Caco-2 (cell line): ENCODE measurements at regions not wholly inside any gene's neighbourhood (a gene's known extent, or its start where the extent isn't known, plus 50 kb on each side); places are given as distances from the start of the nearest gene placed in this dataset.
"Not testable (repeated sequence)": the region's sequence is repeated elsewhere in the genome, so short reads cannot be mapped to it uniquely, and the experiment has no call there.

Experiments used
- BruUV-seq: library from RNA; stranded (reverse); fragments of 400-500 nt; replicated peaks from 2 replicates; lab custom pipeline; 2021; lab: Mats Ljungman, UMichigan
- CTCF ChIA-PET: fragments of 300-600 bp; sonication (Branson Sonifier 250); formaldehyde crosslinking; loops from one replicate; lab custom pipeline; 2022; ENCODE audit warnings: antibody characterized with exemption; lab: Charles Lee
- POLR2A ChIA-PET: fragments of 300-600 bp; sonication (Branson Sonifier 250); formaldehyde crosslinking; loops from one replicate; lab custom pipeline; 2022; ENCODE audit warnings: antibody characterized with exemption; lab: Charles Lee
- DNase-seq, 2 experiments: peaks; one replicate each; pipeline versions ENCODE4 v3.0.0 to v3.0.0-alpha.2; 2020 to 2022
- H3K27me3 ChIP-seq: replicated peaks from 2 replicates; pipeline ENCODE4 v1.6.0; 2011; ENCODE audit warnings: low read length; ENCODE audit not compliant: control insufficient read depth, insufficient read depth
- H3K36me3 ChIP-seq: 2 replicates; pipeline ENCODE4 v1.5.1; 2011; ENCODE audit warnings: low read length; ENCODE audit not compliant: control insufficient read depth, insufficient read depth
- H3K4me1 ChIP-seq: fragments of 250-450 bp; sonication (Bioruptor Pico); 2 replicates; pipeline ENCODE4 v1.5.1; 2020; ENCODE audit warnings: mild to moderate bottlenecking
- H3K4me3 ChIP-seq: 2 replicates; pipeline ENCODE4 v1.5.1; 2011; ENCODE audit warnings: low read depth, mild to moderate bottlenecking, control low read depth, low read length
- H3K9me3 ChIP-seq: fragments of 250-450 bp; sonication (Bioruptor Pico); 2 replicates; pipeline ENCODE4 v1.5.1; 2020; ENCODE audit warnings: mild to moderate bottlenecking, moderate library complexity
- H3K27ac Mint-ChIP-seq: one replicate; pipeline ENCODE4 v1.8.0; 2022; ENCODE audit warnings: mixed read lengths; ENCODE audit not compliant: unreplicated experiment
- H3K27me3 Mint-ChIP-seq: one replicate; pipeline ENCODE4 v1.8.0; 2022; ENCODE audit warnings: mixed read lengths; ENCODE audit not compliant: insufficient read depth, unreplicated experiment
- H3K36me3 Mint-ChIP-seq: one replicate; pipeline ENCODE4 v1.8.0; 2022; ENCODE audit warnings: mild to moderate bottlenecking, mixed read lengths; ENCODE audit not compliant: insufficient read depth, unreplicated experiment
- H3K4me1 Mint-ChIP-seq: one replicate; pipeline ENCODE4 v1.8.0; 2022; ENCODE audit warnings: low read depth, mixed read lengths; ENCODE audit not compliant: unreplicated experiment
- H3K4me3 Mint-ChIP-seq: one replicate; pipeline ENCODE4 v1.8.0; 2022; ENCODE audit warnings: mild to moderate bottlenecking, moderate library complexity, mixed read lengths; ENCODE audit not compliant: unreplicated experiment
- H3K9me3 Mint-ChIP-seq: one replicate; pipeline ENCODE4 v1.8.0; 2022; ENCODE audit warnings: mixed read lengths; ENCODE audit not compliant: unreplicated experiment
- intact Hi-C: fragments of 100-400 bp; cut with micrococcal nuclease; formaldehyde crosslinking; loops from one replicate; pipeline ENCODE4 v1.10.0; 2022; ENCODE audit not compliant: unreplicated experiment
- TF ChIP-seq, protein P1 (sequence below), 2 experiments: fragments of 200-600 bp in 1 of 2; IDR thresholded peaks; 1 replicate in 1 of 2; 2 replicates in 1 of 2; pipeline versions ENCODE4 v1.5.1 to v1.8.0; 2011 to 2022; ENCODE audit warnings: antibody characterized with exemption in 1 of 2, control low read depth in 1 of 2, inconsistent platforms in 1 of 2, low read depth in 1 of 2, low read length in 1 of 2, mild to moderate bottlenecking in 1 of 2, moderate library complexity in 1 of 2; ENCODE audit not compliant: insufficient read depth in 1 of 2, severe bottlenecking in 1 of 2, unreplicated experiment in 1 of 2

DNA sequence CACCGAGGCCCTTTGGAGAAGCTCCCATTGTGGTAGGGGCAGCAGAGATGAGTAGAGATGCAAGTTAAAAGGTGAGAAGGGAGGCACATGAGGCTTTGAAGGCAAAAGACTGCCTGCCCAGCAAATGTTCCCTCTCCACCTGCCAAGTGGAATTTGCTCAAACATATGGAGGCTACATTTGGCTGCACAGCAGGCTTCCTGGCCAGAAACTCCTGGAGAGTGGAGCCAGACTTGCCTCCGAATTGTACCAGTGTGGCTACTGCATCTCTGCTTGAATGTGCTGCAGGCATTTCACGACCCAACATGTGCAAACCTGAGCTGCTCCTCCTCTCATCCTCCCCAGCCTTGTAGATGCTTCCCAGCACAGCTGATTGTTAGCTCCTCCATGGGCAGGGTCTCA is 229.2 kb downstream of the ZNF621 start:
- Histone ChIP-seq H3K27me3 (no peaks in the 10 kb centered on the region), H3K4me1 (no peaks in the 10 kb centered on the region), H3K4me3 (no peak overlapping the region), H3K9me3 (no peaks in the 10 kb centered on the region), H3K36me3 (no peaks in the 10 kb centered on the region)
- Mint-ChIP-seq H3K4me1 (no peaks in the 10 kb centered on the region), H3K27me3 (no peaks in the 10 kb centered on the region), H3K9me3 (no peaks in the 10 kb centered on the region), H3K27ac (no peak overlapping the region), H3K4me3 (no peak overlapping the region), H3K36me3 (no peaks in the 10 kb centered on the region)
- DNase-seq: no peak
- CTCF ChIA-PET: no interaction called here
- intact Hi-C loops: no loop called here
- POLR2A ChIA-PET: no interaction called here
- BruUV-seq: no TSS peak
- TF ChIP-seq, protein P1, sequence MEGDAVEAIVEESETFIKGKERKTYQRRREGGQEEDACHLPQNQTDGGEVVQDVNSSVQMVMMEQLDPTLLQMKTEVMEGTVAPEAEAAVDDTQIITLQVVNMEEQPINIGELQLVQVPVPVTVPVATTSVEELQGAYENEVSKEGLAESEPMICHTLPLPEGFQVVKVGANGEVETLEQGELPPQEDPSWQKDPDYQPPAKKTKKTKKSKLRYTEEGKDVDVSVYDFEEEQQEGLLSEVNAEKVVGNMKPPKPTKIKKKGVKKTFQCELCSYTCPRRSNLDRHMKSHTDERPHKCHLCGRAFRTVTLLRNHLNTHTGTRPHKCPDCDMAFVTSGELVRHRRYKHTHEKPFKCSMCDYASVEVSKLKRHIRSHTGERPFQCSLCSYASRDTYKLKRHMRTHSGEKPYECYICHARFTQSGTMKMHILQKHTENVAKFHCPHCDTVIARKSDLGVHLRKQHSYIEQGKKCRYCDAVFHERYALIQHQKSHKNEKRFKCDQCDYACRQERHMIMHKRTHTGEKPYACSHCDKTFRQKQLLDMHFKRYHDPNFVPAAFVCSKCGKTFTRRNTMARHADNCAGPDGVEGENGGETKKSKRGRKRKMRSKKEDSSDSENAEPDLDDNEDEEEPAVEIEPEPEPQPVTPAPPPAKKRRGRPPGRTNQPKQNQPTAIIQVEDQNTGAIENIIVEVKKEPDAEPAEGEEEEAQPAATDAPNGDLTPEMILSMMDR (IDR thresholded peaks at IDR 0.05; ENCODE audit: insufficient read depth in 1 of 2, low read depth in 1 of 2, low read length in 1 of 2, severe bottlenecking in 1 of 2, unreplicated experiment in 1 of 2): no peak

DNA sequence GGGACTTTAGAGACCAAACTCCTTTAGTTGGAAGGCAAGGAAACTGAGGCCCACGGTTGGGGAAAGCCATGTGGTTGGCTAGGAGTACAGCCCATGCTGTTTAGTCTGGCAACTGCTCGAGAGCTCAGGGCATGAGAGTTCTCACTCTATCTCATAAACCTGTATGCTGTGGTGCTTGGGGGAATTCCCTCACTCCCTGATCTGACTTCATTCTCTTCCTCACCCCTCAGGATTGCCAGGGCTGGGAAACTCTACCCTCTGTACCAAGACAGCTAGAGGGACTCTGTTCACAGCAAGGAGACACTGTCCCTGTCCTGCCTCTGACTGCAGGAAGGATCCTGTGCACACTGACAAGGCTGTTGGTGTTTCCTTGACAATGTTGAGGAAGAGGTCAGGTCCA is 230.2 kb downstream of the ZNF621 start:
- Mint-ChIP-seq H3K27ac (no peak overlapping the region), H3K4me1 (no peaks in the 10 kb centered on the region), H3K36me3 (no peaks in the 10 kb centered on the region), H3K27me3 (no peaks in the 10 kb centered on the region), H3K4me3 (no peak overlapping the region), H3K9me3 (peaks cover 5% of the 10 kb centered on the region)
- Histone ChIP-seq H3K36me3 (no peaks in the 10 kb centered on the region), H3K9me3 (no peaks in the 10 kb centered on the region), H3K27me3 (no peaks in the 10 kb centered on the region), H3K4me3 (no peak overlapping the region), H3K4me1 (no peaks in the 10 kb centered on the region)
- no TSS peak for BruUV-seq
- intact Hi-C loops: no loop called here
- ChIA-PET POLR2A (no interaction called here), CTCF (no interaction called here)
- no peak for DNase-seq
- TF ChIP-seq, protein P1 (IDR thresholded peaks at IDR 0.05; ENCODE audit: insufficient read depth in 1 of 2, low read depth in 1 of 2, low read length in 1 of 2, severe bottlenecking in 1 of 2, unreplicated experiment in 1 of 2): no peak

DNA sequence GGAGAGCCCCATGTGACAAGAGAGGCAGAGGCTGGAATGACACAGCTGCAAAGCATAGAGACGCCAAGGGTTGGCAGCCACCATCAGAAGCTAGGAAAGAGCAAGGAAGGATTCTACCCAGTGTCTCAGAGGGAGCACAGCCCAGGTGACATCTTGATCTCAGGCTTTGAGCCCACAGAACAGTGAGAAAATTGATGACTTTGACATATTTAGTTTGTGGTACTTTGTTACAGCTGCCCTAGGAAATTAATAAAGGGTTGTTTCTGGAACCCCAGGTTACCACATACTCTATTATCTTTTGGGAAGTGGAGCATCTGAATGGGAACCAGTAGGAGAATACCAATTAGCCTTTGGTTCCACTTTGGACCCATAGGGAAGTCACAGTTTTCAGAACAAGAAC is 231.7 kb downstream of the ZNF621 start:
- CTCF ChIA-PET: no interaction called here
- Mint-ChIP-seq H3K27ac (no peak overlapping the region), H3K9me3 (peaks cover 15% of the 10 kb centered on the region), H3K27me3 (no peaks in the 10 kb centered on the region), H3K36me3 (no peaks in the 10 kb centered on the region), H3K4me1 (no peaks in the 10 kb centered on the region), H3K4me3 (no peak overlapping the region)
- Histone ChIP-seq H3K4me1 (no peaks in the 10 kb centered on the region), H3K9me3 (no peaks in the 10 kb centered on the region), H3K36me3 (no peaks in the 10 kb centered on the region), H3K27me3 (no peaks in the 10 kb centered on the region), H3K4me3 (no peak overlapping the region)
- POLR2A ChIA-PET: no interaction called here
- no peak for DNase-seq
- TF ChIP-seq, protein P1 (IDR thresholded peaks at IDR 0.05; ENCODE audit: insufficient read depth in 1 of 2, low read depth in 1 of 2, low read length in 1 of 2, severe bottlenecking in 1 of 2, unreplicated experiment in 1 of 2): no peak
- intact Hi-C loops: no loop called here
- BruUV-seq: no TSS peak

DNA sequence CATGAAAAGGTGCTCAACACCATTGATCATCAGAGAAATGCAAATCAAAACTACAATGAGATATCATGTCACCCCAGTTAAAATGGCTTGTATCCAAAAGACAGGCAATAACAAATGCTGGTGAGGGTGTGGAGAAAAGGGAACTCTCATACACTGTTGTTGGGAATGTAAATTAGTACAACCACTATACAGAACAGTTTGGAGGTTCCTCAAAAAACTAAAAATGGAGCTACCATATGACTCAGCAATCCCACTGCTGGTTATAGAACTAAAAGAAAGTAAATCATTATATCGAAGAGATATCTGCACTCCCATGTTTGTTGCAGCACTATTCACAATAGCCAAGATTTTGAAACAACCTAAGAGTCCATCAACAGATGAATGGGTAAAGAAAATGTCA is 238.0 kb downstream of the ZNF621 start:
- BruUV-seq, H3K27me3 ChIP-seq, H3K9me3 ChIP-seq, DNase-seq, H3K27me3 Mint-ChIP-seq, H3K36me3 Mint-ChIP-seq, H3K36me3 ChIP-seq, POLR2A ChIA-PET, H3K4me3 ChIP-seq, CTCF ChIA-PET, H3K27ac Mint-ChIP-seq, H3K4me3 Mint-ChIP-seq, intact Hi-C loops: not testable (repeated sequence)
- H3K4me1 Mint-ChIP-seq: peaks cover 12% of the 10 kb centered on the region
- peaks cover 56% of the 10 kb centered on the region for H3K9me3 Mint-ChIP-seq
- peaks cover 18% of the 10 kb centered on the region for H3K4me1 ChIP-seq
